HG02678 (cell line): ENCODE measurements at regions not wholly inside any gene's neighbourhood (a gene's known extent, or its start where the extent isn't known, plus 50 kb on each side); places are given as distances from the start of the nearest gene placed in this dataset.
"Not testable (repeated sequence)": the region's sequence is repeated elsewhere in the genome, so short reads cannot be mapped to it uniquely, and the experiment has no call there.

Source experiments
- ATAC-seq: cut with Tn5 transposase; IDR thresholded peaks from one replicate; pipeline ENCODE4 v1.9.1; 2021; ENCODE audit warnings: mild to moderate bottlenecking, moderate library complexity; ENCODE audit not compliant: unreplicated experiment

DNA sequence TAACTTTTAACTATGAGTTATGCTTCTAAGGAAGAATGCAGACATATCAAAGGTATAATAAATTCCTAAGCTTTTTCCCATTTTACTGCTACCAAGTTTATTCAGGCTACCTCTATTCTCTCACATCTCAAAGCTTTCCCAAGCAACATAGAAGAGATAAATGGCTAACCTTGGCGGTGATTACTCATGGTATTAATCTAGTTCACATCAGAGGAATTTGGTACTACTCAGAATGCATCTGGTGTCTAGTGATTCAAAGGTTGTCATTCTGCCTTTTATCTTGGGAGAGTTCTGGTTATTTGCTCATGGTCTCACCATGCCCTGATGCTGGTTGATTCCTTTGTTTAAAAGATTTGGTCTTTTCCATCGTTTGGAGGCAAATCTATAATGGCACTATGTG lies 182.7 kb downstream of the TAF11L14 start:
- no peak for ATAC-seq

DNA sequence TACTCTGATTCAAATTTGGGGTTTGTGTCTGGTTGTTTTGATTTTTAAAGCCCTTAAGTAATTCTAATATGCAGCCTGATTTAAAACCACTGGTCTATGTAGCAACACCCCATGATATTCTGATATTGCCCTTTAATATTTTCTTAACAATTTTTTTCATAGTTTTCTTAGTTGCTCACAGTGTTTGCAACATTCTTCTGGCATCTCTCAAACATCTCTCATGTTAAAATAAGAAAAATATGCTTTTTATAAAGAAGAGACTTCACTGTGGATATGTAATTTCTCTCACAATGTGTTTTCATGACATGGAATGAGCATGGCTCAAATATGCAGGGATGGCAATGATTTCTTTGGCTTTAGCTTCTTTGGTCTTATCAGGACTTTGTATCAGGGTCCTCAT lies 183.7 kb downstream of the TAF11L14 start:
- ATAC-seq, result no peak

GRCh38 chr5:17819783-17820182 lies 185.5 kb downstream of the TAF11L14 start:
- no peak for ATAC-seq

- no peak for ATAC-seq
Observed at GRCh38 chr5:17828681-17829080, 194.4 kb downstream of the TAF11L14 start.

- ATAC-seq, result no peak
Observed at GRCh38 chr5:17829456-17829855, 195.2 kb downstream of the TAF11L14 start.

DNA sequence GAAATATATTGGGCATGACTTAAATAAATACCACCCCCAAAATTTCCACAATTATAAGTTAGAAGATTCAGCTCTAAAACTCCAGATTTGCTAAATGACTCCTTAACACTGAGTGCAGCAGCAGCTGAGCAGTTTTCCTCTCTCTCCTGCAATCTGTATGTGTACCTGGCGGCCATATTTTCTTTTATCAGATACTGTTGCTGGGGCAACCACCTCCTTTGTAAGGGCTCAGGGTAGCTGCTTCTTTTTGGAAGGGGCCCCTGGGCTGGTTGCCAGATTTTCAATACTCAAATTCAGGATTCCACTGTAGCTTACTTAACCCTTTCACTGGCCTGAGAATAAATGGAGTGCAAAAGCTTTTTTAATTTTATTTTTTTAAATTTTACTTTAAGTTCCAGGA lies 197.0 kb downstream of the TAF11L14 start:
- no peak for ATAC-seq

- no peak for ATAC-seq
Observed at GRCh38 chr5:17832949-17833745, 198.9 kb downstream of the TAF11L14 start.

DNA sequence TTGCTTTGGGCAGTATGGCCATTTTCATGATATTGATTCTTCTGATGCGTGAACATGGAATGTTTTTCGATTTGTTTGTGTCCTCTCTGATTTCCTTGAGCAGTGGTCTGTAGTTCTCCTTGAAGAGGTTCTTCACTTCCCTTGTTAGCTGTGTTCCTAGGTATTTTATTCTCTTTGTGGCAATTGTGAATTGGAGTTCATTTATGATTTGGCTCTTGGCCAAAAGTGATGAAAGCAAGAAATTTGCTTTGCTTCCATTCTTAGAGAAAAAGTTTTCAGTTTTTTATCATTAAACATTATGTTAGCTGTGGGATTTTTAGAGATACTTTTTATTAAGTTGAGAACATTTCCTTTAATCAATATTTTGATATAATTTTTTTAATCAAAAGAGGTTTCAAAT lies 203.5 kb downstream of the TAF11L14 start:
- no peak for ATAC-seq

DNA sequence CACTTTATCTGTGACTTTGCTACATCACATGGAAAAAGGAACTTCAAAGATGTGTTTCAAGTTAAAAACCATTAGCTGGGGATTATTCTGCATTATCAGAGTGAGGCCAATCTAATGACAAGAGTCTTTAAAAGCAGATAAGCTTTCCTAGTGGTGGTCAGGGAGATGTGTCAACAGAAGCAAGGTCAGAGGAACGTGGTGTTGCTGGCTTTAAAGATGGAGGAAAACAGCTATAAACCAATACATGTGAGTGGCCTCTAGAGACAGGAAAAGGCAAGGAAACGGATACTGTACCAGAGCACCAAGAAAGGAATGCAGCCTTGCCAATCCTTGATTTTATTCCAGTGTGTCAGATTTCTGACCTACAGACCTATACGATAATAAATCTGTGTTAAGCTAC lies 204.2 kb downstream of the TAF11L14 start:
- no peak for ATAC-seq

DNA sequence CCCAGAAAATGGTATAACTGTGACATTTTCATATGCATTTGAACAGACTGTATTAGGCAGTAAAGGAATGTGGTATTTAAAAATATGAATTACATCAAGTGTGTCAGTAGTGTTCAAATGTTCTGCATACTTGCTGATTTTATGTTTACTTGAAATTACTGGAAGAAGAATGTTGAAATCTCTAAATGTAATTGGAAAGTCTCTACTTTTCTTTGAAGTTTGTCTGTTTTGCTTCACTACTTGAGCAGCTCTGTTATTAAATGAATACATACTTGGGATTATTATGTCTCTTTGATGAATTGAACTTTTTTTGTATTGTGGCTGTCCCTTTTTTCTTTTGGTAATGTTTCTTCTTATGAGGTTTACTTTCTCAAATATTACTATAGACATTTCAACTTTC lies 205.6 kb downstream of the TAF11L14 start:
- ATAC-seq, result no peak

- ATAC-seq, result no peak
Observed at GRCh38 chr5:17846496-17846895, 212.2 kb downstream of the TAF11L14 start.

GRCh38 chr5:17847286-17847685 lies 213.0 kb downstream of the TAF11L14 start:
- no peak for ATAC-seq

GRCh38 chr5:17852111-17852510 lies 217.9 kb downstream of the TAF11L14 start:
- no peak for ATAC-seq

- no peak for ATAC-seq
Observed at GRCh38 chr5:17852740-17853139, 218.5 kb downstream of the TAF11L14 start.

DNA sequence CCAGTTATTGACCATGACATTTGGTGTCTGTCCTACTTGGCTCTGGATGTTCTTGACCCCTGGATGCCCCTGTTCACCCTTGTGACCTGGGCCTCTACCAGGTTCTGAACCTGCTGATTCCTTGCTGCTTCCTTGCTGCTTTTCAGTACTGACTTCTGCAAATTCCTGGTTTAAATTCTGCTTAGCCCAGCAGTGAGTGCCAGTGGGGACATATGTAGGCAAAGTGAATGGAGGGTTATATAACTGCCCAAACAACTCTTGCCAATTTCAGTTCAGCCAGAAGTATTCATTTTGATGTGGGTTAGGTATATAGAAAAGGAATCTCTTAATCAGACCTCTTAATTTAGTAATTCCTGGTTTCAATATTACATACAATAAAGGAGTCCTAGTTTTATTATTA lies 220.6 kb downstream of the TAF11L14 start:
- no peak for ATAC-seq

- no peak for ATAC-seq
Observed at GRCh38 chr5:17860660-17861315, 226.5 kb downstream of the TAF11L14 start.

GRCh38 chr5:17864903-17865302 lies 230.6 kb downstream of the TAF11L14 start:
- ATAC-seq, result not testable (repeated sequence)

DNA sequence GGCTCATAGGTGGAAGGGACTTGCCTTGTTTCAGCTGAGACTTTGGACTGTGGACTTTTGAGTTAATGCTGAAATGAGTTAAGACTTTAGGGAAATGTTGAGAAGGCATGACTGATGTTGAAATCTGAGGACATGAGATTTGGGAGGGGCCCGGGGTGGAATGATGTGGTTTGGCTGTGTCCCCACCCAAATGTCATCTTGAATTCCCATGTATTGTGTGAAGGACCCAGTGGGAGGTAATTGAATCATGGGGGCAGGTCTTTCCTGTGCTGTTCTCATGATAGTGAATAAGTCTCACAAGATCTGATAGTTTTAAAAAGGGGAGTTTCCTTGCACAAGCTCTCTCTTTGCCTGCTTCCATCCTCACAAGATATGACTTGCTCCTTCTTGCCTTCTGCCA lies 231.7 kb downstream of the TAF11L14 start:
- not testable (repeated sequence) for ATAC-seq

DNA sequence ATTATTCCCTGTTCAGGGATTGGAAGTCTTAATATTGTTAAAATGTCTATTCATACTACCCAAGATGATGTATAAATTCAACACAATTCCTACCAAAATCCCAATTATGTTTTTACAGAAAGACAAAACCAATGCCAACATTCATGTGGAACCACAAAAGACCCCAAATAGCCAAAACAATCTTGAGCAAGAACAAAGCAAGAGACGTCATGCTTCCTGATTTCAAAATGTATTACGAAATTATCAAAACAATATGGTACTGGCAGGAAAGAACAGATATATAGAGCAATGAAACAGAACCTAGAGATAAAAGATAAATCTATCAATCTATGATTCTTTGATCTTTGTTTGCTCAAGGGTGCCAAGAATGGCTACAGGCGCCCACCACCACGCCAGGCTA lies 237.9 kb downstream of the TAF11L14 start:
- ATAC-seq, result no peak

DNA sequence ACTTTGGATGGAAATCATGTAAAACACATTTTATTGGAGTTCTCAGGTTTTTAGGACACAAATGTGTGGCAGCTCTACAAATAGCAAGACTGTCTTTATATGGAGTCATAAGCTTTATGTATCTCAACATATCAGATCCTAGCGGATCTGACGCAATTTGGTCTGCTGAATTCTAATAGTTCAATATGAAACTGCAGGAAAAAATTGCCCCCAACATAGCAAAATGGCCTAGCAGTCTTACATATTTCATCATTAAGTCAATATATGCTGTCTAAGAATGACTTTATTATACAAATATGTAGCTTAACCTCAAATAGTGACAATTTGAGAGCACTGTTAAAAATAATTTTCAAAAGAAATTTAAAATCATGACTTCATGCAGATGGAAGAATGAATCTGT lies 244.3 kb downstream of the TAF11L14 start:
- ATAC-seq, result no peak

GRCh38 chr5:17879276-17879675 lies 245.0 kb downstream of the TAF11L14 start:
- no peak for ATAC-seq

DNA sequence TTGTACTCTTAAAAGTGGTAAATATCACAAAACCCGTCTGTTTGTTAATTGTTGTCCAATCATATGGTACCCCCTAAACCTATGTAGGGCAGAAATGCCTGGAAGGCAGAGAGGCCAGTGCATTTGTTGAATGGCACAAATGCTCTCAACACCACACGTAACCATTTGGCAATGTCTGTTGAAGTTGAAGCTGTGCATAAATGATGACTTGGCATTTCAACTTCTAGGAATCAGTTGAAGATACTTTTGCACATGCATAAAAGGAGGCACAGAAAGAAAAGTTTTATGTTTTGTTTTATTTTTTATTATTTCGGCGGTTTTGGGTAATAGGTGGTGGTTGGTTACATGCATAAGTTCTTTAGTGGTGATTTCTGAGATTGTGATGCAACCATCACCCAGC lies 246.6 kb downstream of the TAF11L14 start:
- no peak for ATAC-seq
